Upper lobe of left lung (tissue), 4 donors: ENCODE measurements at regions not wholly inside any gene's neighbourhood (a gene's known extent, or its start where the extent isn't known, plus 50 kb on each side); places are given as distances from the start of the nearest gene placed in this dataset.

ENCODE experiments used
- POLR2A ChIP-seq, 4 donors: fragments of 450-650 bp; IDR thresholded peaks; one replicate each; pipeline ENCODE4 v1.5.1; 2016 to 2017; ENCODE audit warnings: antibody characterized with exemption in 4 of 4, mild to moderate bottlenecking in 2 of 4
- POLR2AphosphoS5 ChIP-seq, 2 donors: sonication (generic); formaldehyde crosslinking; IDR thresholded peaks; one replicate each; pipeline ENCODE4 v1.5.1; 2017; ENCODE audit warnings: antibody characterized with exemption in 2 of 2
- TF ChIP-seq, protein P1 (sequence below), 6 experiments: fragments of 450-650 bp in 4 of 6; fragments of 200-600 bp in 2 of 6; sonication (generic) in 2 of 6; IDR thresholded peaks; one replicate each; pipeline ENCODE4 v1.5.1; 2016 to 2019; ENCODE audit warnings: antibody characterized with exemption in 6 of 6

GRCh38 chr3:187963003-187963676 lies 190.8 kb upstream of the LPP start:
- TF ChIP-seq, protein P1, sequence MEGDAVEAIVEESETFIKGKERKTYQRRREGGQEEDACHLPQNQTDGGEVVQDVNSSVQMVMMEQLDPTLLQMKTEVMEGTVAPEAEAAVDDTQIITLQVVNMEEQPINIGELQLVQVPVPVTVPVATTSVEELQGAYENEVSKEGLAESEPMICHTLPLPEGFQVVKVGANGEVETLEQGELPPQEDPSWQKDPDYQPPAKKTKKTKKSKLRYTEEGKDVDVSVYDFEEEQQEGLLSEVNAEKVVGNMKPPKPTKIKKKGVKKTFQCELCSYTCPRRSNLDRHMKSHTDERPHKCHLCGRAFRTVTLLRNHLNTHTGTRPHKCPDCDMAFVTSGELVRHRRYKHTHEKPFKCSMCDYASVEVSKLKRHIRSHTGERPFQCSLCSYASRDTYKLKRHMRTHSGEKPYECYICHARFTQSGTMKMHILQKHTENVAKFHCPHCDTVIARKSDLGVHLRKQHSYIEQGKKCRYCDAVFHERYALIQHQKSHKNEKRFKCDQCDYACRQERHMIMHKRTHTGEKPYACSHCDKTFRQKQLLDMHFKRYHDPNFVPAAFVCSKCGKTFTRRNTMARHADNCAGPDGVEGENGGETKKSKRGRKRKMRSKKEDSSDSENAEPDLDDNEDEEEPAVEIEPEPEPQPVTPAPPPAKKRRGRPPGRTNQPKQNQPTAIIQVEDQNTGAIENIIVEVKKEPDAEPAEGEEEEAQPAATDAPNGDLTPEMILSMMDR (IDR thresholded peaks at IDR 0.05): no peak
- TF ChIP-seq POLR2A (IDR thresholded peaks at IDR 0.05) (no peak), POLR2AphosphoS5 (IDR thresholded peaks at IDR 0.05) (no peak)
